Endothelial cell of umbilical vein (primary cell): ENCODE measurements at regions not wholly inside any gene's neighbourhood (a gene's known extent, or its start where the extent isn't known, plus 50 kb on each side); places are given as distances from the start of the nearest gene placed in this dataset.

Experiments
- BruUV-seq: library from RNA; stranded (reverse); fragments of 400-500 nt; replicated peaks from 2 replicates; lab custom pipeline; 2021; lab: Mats Ljungman, UMichigan
- CTCF ChIA-PET: fragments of 300-600, 350-600 bp; sonication (Branson Sonifier 250); formaldehyde crosslinking; loops from one replicate; lab custom pipeline; 2021; ENCODE audit warnings: antibody characterized with exemption, inconsistent platforms; lab: Charles Lee
- POLR2A ChIA-PET: fragments of 300-600, 350-600 bp; sonication (Branson Sonifier 250); formaldehyde crosslinking; loops from one replicate; lab custom pipeline; 2021; ENCODE audit warnings: antibody characterized with exemption, inconsistent platforms; lab: Charles Lee
- DNase-seq: peaks from one replicate; pipeline ENCODE4 v3.0.0-alpha.2; 2011; ENCODE audit warnings: low read depth, low spot score
- FAIRE-seq: peaks from 2 replicates; lab custom pipeline; 2011; peaks lifted over from hg19 to GRCh38; lab: Jason Lieb, UNC
- H2AFZ ChIP-seq: 2 replicates; pipeline ENCODE4 v1.6.0; 2012; ENCODE audit warnings: low read depth, low read length, control low read depth, inconsistent platforms
- H3K27ac ChIP-seq: 2 replicates; pipeline ENCODE4 v1.5.1; 2011; ENCODE audit warnings: low read depth, mild to moderate bottlenecking, control low read depth, low read length, moderate library complexity; ENCODE audit not compliant: insufficient read depth
- H3K27me3 ChIP-seq, 2 experiments: 2 replicates each; pipeline versions ENCODE4 v1.6.0 to v1.6.1; 2011; ENCODE audit warnings: low read length in 2 of 2, mixed read lengths in 1 of 2; ENCODE audit not compliant: control insufficient read depth in 2 of 2, insufficient read depth in 2 of 2
- H3K36me3 ChIP-seq, 2 experiments: 2 replicates in 1 of 2; 3 replicates in 1 of 2; pipeline ENCODE4 v1.5.1; 2011; ENCODE audit warnings: low read length in 2 of 2, mild to moderate bottlenecking in 1 of 2, moderate library complexity in 1 of 2; ENCODE audit not compliant: control insufficient read depth in 2 of 2, insufficient read depth in 2 of 2; ENCODE audit errors: extremely low read depth in 1 of 2
- H3K4me1 ChIP-seq: 3 replicates; pipeline ENCODE4 v1.5.1; 2011; ENCODE audit warnings: mild to moderate bottlenecking, low read length; ENCODE audit not compliant: control insufficient read depth, insufficient read depth; ENCODE audit errors: extremely low read depth
- H3K4me2 ChIP-seq: 2 replicates; pipeline ENCODE4 v1.6.1; 2011; ENCODE audit warnings: low read length, control low read depth, mixed read lengths; ENCODE audit not compliant: insufficient read depth
- H3K4me3 ChIP-seq, 3 experiments: fragments of 200-600 bp in 1 of 3; sonication (generic), shearing (Covaris generic) in 1 of 3; replicated peaks in 1 of 3; 2 replicates each; pipeline ENCODE4 v1.5.1; 2011 to 2016; ENCODE audit warnings: control low read depth in 3 of 3, low read length in 3 of 3, mild to moderate bottlenecking in 2 of 3, inconsistent platforms in 1 of 3, low read depth in 1 of 3, moderate library complexity in 1 of 3; ENCODE audit not compliant: insufficient read depth in 1 of 3
- H3K79me2 ChIP-seq: 2 replicates; pipeline ENCODE4 v1.6.0; 2012; ENCODE audit warnings: low read length, inconsistent platforms; ENCODE audit not compliant: control insufficient read depth, insufficient read depth
- H3K9ac ChIP-seq: replicated peaks from 2 replicates; pipeline ENCODE3; 2011; ENCODE audit warnings: low read length, control low read depth; ENCODE audit not compliant: insufficient read depth; ENCODE audit errors: extremely low read depth
- H3K9me1 ChIP-seq: replicated peaks from 3 replicates; pipeline ENCODE4 v1.6.0; 2011; ENCODE audit warnings: mild to moderate bottlenecking, low read length; ENCODE audit not compliant: control insufficient read depth, insufficient read depth; ENCODE audit errors: extremely low read depth
- H3K9me3 ChIP-seq: replicated peaks from 2 replicates; pipeline ENCODE4 v1.5.1; 2012; ENCODE audit warnings: low read length, inconsistent platforms; ENCODE audit not compliant: control insufficient read depth, insufficient read depth
- H4K20me1 ChIP-seq: replicated peaks from 2 replicates; pipeline ENCODE3; 2011; ENCODE audit warnings: mild to moderate bottlenecking, low read length; ENCODE audit not compliant: control insufficient read depth, insufficient read depth; ENCODE audit errors: extremely low read depth
- EZH2 ChIP-seq: IDR thresholded peaks from 2 replicates; pipeline ENCODE4 v1.6.1; 2012; ENCODE audit warnings: borderline replicate concordance, low read depth, mild to moderate bottlenecking, moderate library complexity, low read length, inconsistent platforms; ENCODE audit not compliant: severe bottlenecking
- FOS ChIP-seq: IDR thresholded peaks from 2 replicates; pipeline ENCODE4 v1.6.1; 2011; ENCODE audit warnings: mild to moderate bottlenecking, low read length, moderate library complexity, borderline replicate concordance; ENCODE audit not compliant: insufficient read depth
- GATA2 ChIP-seq: IDR thresholded peaks from 2 replicates; pipeline ENCODE4 v1.7.0; 2011; ENCODE audit warnings: low read depth, mild to moderate bottlenecking, moderate library complexity, mixed read lengths, low read length; ENCODE audit not compliant: insufficient read length, insufficient read depth
- JUN ChIP-seq: IDR thresholded peaks from 2 replicates; pipeline ENCODE4 v1.6.1; 2011; ENCODE audit warnings: borderline replicate concordance, low read depth; ENCODE audit not compliant: insufficient read length, insufficient read depth
- MAX ChIP-seq: IDR thresholded peaks from 2 replicates; pipeline ENCODE4 v1.6.1; 2011; ENCODE audit not compliant: insufficient read depth, insufficient read length
- MYC ChIP-seq: IDR thresholded peaks from one replicate; pipeline ENCODE4 v1.6.1; 2011; ENCODE audit warnings: mild to moderate bottlenecking, low read depth, low read length
- POLR2A ChIP-seq: IDR thresholded peaks from 2 replicates; pipeline ENCODE4 v1.6.1; 2012; ENCODE audit warnings: low read depth, mild to moderate bottlenecking, control low read depth, low read length
- POLR2AphosphoS5 ChIP-seq: IDR thresholded peaks from 2 replicates; pipeline ENCODE4 v1.6.1; 2012; ENCODE audit warnings: low read depth, mild to moderate bottlenecking, control low read depth, low read length, moderate library complexity; ENCODE audit not compliant: insufficient read depth
- dilution Hi-C: fragments of 300-500 bp; cut with MboI; formaldehyde crosslinking; loops from one replicate; pipeline ENCODE4 v1.15.0; 2019; ENCODE audit warnings: low sequenced_read_pairs; ENCODE audit not compliant: extremely low pct_ligation_motif_present
- intact Hi-C: fragments of 100-400 bp; cut with micrococcal nuclease; formaldehyde crosslinking; loops from one replicate; pipeline ENCODE4 v1.10.0; 2022
- TF ChIP-seq, protein P1 (sequence below), 2 donors: IDR thresholded peaks; 1 replicate in 1 of 2; 2 replicates in 1 of 2; pipeline ENCODE4 v1.5.1; 2011; ENCODE audit warnings: low read length in 2 of 2, mild to moderate bottlenecking in 2 of 2, moderate library complexity in 2 of 2, control low read depth in 1 of 2, inconsistent platforms in 1 of 2, low read depth in 1 of 2; ENCODE audit not compliant: insufficient read depth in 1 of 2; ENCODE audit errors: extremely low read depth in 1 of 2

- CTCF ChIA-PET = no interaction called here
- H3K4me3 ChIP-seq = no peak overlapping the region
- DNase-seq (no peak), FAIRE-seq (no peak)
- TF ChIP-seq JUN = no peak
- no peak for TF ChIP-seq POLR2A
- no peak for TF ChIP-seq MYC
- TF ChIP-seq, protein P1, sequence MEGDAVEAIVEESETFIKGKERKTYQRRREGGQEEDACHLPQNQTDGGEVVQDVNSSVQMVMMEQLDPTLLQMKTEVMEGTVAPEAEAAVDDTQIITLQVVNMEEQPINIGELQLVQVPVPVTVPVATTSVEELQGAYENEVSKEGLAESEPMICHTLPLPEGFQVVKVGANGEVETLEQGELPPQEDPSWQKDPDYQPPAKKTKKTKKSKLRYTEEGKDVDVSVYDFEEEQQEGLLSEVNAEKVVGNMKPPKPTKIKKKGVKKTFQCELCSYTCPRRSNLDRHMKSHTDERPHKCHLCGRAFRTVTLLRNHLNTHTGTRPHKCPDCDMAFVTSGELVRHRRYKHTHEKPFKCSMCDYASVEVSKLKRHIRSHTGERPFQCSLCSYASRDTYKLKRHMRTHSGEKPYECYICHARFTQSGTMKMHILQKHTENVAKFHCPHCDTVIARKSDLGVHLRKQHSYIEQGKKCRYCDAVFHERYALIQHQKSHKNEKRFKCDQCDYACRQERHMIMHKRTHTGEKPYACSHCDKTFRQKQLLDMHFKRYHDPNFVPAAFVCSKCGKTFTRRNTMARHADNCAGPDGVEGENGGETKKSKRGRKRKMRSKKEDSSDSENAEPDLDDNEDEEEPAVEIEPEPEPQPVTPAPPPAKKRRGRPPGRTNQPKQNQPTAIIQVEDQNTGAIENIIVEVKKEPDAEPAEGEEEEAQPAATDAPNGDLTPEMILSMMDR (IDR thresholded peaks at IDR 0.05; ENCODE audit: extremely low read depth in 1 of 2, insufficient read depth in 1 of 2, low read depth in 1 of 2, low read length in 2 of 2) = no peak
- no peak for TF ChIP-seq MAX
- TF ChIP-seq GATA2 = no peak
- TF ChIP-seq POLR2AphosphoS5 = no peak
- no peak for TF ChIP-seq EZH2
- TF ChIP-seq FOS = no peak
- no peak overlapping the region for H3K27ac ChIP-seq
- intact Hi-C loops (no loop called here), dilution Hi-C loops (no loop called here)
- no peaks in the 10 kb centered on the region for H3K9me3 ChIP-seq
- no peaks in the 10 kb centered on the region for H3K9me1 ChIP-seq
- no peaks in the 10 kb centered on the region for H3K27me3 ChIP-seq
- BruUV-seq = no TSS peak
- H3K9ac ChIP-seq = no peak overlapping the region
- no peaks in the 10 kb centered on the region for H3K36me3 ChIP-seq
- H3K79me2 ChIP-seq = no peaks in the 10 kb centered on the region
- H2AFZ ChIP-seq = no peak overlapping the region
- H4K20me1 ChIP-seq = no peaks in the 10 kb centered on the region
- no peak overlapping the region for H3K4me2 ChIP-seq
- no peaks in the 10 kb centered on the region for H3K4me1 ChIP-seq
- POLR2A ChIA-PET = no interaction called here
These were observed 187.7 kb downstream of the PIK3R1 start for GRCh38 chr5:68403301-68403700.
